ENCODE measurements at regions not wholly inside any gene's neighbourhood (a gene's known extent, or its start where the extent isn't known, plus 50 kb on each side); places are given as distances from the start of the nearest gene placed in this dataset.

- no peak overlapping the region for H3K27ac ChIP-seq (ENCODE audit: insufficient read depth, low read depth, low read length)
- H3K4me3 ChIP-seq (replicated peaks in 1 of 3; ENCODE audit: insufficient read depth in 1 of 3, low read depth in 1 of 3, low read length in 3 of 3) = no peak overlapping the region
- H3K4me2 ChIP-seq (ENCODE audit: insufficient read depth, low read length) = no peak overlapping the region
- H4K20me1 ChIP-seq (replicated peaks; ENCODE audit: control insufficient read depth, extremely low read depth, insufficient read depth, low read length) = no peaks in the 10 kb centered on the region
- no peak for TF ChIP-seq MYC (IDR thresholded peaks at IDR 0.05; ENCODE audit: low read depth, low read length)
- TF ChIP-seq MAX (IDR thresholded peaks at IDR 0.05; ENCODE audit: insufficient read depth, insufficient read length) = no peak
- TF ChIP-seq CTCF (IDR thresholded peaks at IDR 0.05; ENCODE audit: extremely low read depth in 1 of 2, insufficient read depth in 1 of 2, low read depth in 1 of 2, low read length in 2 of 2) = no peak
- no peak for TF ChIP-seq POLR2A (IDR thresholded peaks at IDR 0.05; ENCODE audit: low read depth, low read length)
- TF ChIP-seq GATA2 (IDR thresholded peaks at IDR 0.05; ENCODE audit: insufficient read depth, insufficient read length, low read depth, low read length) = no peak
- TF ChIP-seq POLR2AphosphoS5 (IDR thresholded peaks at IDR 0.05; ENCODE audit: insufficient read depth, low read depth, low read length) = no peak
- no peak for TF ChIP-seq EZH2 (IDR thresholded peaks at IDR 0.05; ENCODE audit: borderline replicate concordance, low read depth, low read length, severe bottlenecking)
- TF ChIP-seq FOS (IDR thresholded peaks at IDR 0.05; ENCODE audit: borderline replicate concordance, insufficient read depth, low read length) = no peak
- TF ChIP-seq JUN (IDR thresholded peaks at IDR 0.05; ENCODE audit: borderline replicate concordance, insufficient read depth, insufficient read length, low read depth) = no peak
- H3K9me3 ChIP-seq (replicated peaks; ENCODE audit: control insufficient read depth, insufficient read depth, low read length) = no peaks in the 10 kb centered on the region
- no peaks in the 10 kb centered on the region for H3K9me1 ChIP-seq (replicated peaks; ENCODE audit: control insufficient read depth, extremely low read depth, insufficient read depth, low read length)
- POLR2A ChIA-PET = no interaction called here
- dilution Hi-C loops (cut with MboI; ENCODE audit: extremely low pct_ligation_motif_present, low sequenced_read_pairs) = no loop called here
- CTCF ChIA-PET = interaction anchor here (0.7 kb wide), 1 partner anchor 12 kb away, joined by 3 read pairs; no protein-coding TSS in a partner anchor
- no peaks in the 10 kb centered on the region for H3K27me3 ChIP-seq (ENCODE audit: control insufficient read depth in 2 of 2, insufficient read depth in 2 of 2, low read length in 2 of 2)
- H3K4me1 ChIP-seq (ENCODE audit: control insufficient read depth, extremely low read depth, insufficient read depth, low read length) = no peaks in the 10 kb centered on the region
- no peak overlapping the region for H2AFZ ChIP-seq (ENCODE audit: low read depth, low read length)
- no peak overlapping the region for H3K9ac ChIP-seq (replicated peaks; ENCODE audit: extremely low read depth, insufficient read depth, low read length)
- FAIRE-seq (no peak), DNase-seq (ENCODE audit: low read depth, low spot score) (no peak)
- H3K79me2 ChIP-seq (ENCODE audit: control insufficient read depth, insufficient read depth, low read length) = no peaks in the 10 kb centered on the region
- H3K36me3 ChIP-seq (ENCODE audit: control insufficient read depth in 2 of 2, extremely low read depth in 1 of 2, insufficient read depth in 2 of 2, low read length in 2 of 2) = no peaks in the 10 kb centered on the region
- no TSS peak for BruUV-seq (replicated peaks)
- intact Hi-C loops (cut with micrococcal nuclease) = no loop called here
These were observed 314.8 kb downstream of the RBM43 start for GRCh38 chr2:150946831-150947230.

Measured in endothelial cell of umbilical vein (primary cell).